GM18499 (cell line): ENCODE measurements at regions not wholly inside any gene's neighbourhood (a gene's known extent, or its start where the extent isn't known, plus 50 kb on each side); places are given as distances from the start of the nearest gene placed in this dataset.
"Not testable (repeated sequence)": the region's sequence is repeated elsewhere in the genome, so short reads cannot be mapped to it uniquely, and the experiment has no call there.

Experiments
- ATAC-seq: cut with Tn5 transposase; IDR thresholded peaks from one replicate; pipeline ENCODE4 v1.9.1; 2021; ENCODE audit warnings: moderate number of reproducible peaks; ENCODE audit not compliant: insufficient read depth, unreplicated experiment

GRCh38 chr7:66571568-66571967 lies 57.1 kb upstream of the KCTD7 start:
- ATAC-seq: no peak

- ATAC-seq: not testable (repeated sequence)
These were observed 54.7 kb upstream of the KCTD7 start for GRCh38 chr7:66573782-66574495.

- not testable (repeated sequence) for ATAC-seq
These were observed 53.9 kb upstream of the KCTD7 start for GRCh38 chr7:66574768-66575167.

- ATAC-seq: no peak
These were observed 53.3 kb upstream of the KCTD7 start for GRCh38 chr7:66575398-66575797.

GRCh38 chr7:66576646-66577045 lies 52.0 kb upstream of the KCTD7 start:
- ATAC-seq: no peak
